Activated T-cell treated with anti-CD3 and anti-CD28 coated beads, Interleukin-2, amount 50 U/mL, for 72 hours (primary cell): ENCODE measurements at regions not wholly inside any gene's neighbourhood (a gene's known extent, or its start where the extent isn't known, plus 50 kb on each side); places are given as distances from the start of the nearest gene placed in this dataset.
A peak's percentile ranks its signal among the peaks of the same experiment; 100 is the strongest.

ENCODE experiments used
- ATAC-seq, 2 donors: fragments of 150-1000 bp; cut with Tn5 transposase; replicated peaks in 1 of 2; 2 replicates each; pipeline ENCODE4 v1.10.0; 2021; ENCODE audit warnings: moderate library complexity in 2 of 2, mild to moderate bottlenecking in 1 of 2
- DNase-seq, 2 donors: peaks; one replicate each; pipeline ENCODE4 v3.0.0; 2021 to 2022; ENCODE audit warnings: mixed read lengths in 1 of 2
- H3K27ac Mint-ChIP-seq: one replicate; pipeline ENCODE4 v1.8.0; 2022; ENCODE audit warnings: mild to moderate bottlenecking, moderate library complexity, mixed read lengths
- H3K27me3 Mint-ChIP-seq: one replicate; pipeline ENCODE4 v1.8.0; 2022; ENCODE audit warnings: low read depth, mixed read lengths
- H3K36me3 Mint-ChIP-seq, 2 donors: one replicate each; pipeline ENCODE4 v1.8.0; 2022; ENCODE audit warnings: mixed read lengths in 2 of 2, mild to moderate bottlenecking in 1 of 2; ENCODE audit not compliant: insufficient read depth in 2 of 2
- H3K4me1 Mint-ChIP-seq: one replicate; pipeline ENCODE4 v1.8.0; 2022; ENCODE audit warnings: low read depth, mixed read lengths
- H3K4me3 Mint-ChIP-seq, 2 donors: one replicate each; pipeline ENCODE4 v1.8.0; 2022; ENCODE audit warnings: mild to moderate bottlenecking in 2 of 2, mixed read lengths in 2 of 2, moderate library complexity in 2 of 2
- H3K9me3 Mint-ChIP-seq, 2 donors: one replicate each; pipeline ENCODE4 v1.8.0; 2022; ENCODE audit warnings: mixed read lengths in 2 of 2

GRCh38 chr7:118085000-118085399 is 99.0 kb upstream of the LSM8 start:
- Mint-ChIP-seq H3K36me3 (no peaks in the 10 kb centered on the region), H3K9me3 (peaks cover 0 to 2% of the 10 kb centered on the region in 2 donors), H3K27ac (no peak overlapping the region), H3K4me1 (peaks cover 16% of the 10 kb centered on the region), H3K27me3 (peaks cover 34% of the 10 kb centered on the region), H3K4me3 (no peak overlapping the region)
- DNase-seq (no peak), ATAC-seq (no peak)

- Mint-ChIP-seq H3K4me1 (peaks cover 7% of the 10 kb centered on the region), H3K9me3 (no peaks in the 10 kb centered on the region)
Observed at GRCh38 chr7:118087126-118087525, 96.8 kb upstream of the LSM8 start.

GRCh38 chr7:118094044-118094443 is 89.9 kb upstream of the LSM8 start:
- DNase-seq: no peak
- no peak for ATAC-seq
- Mint-ChIP-seq H3K9me3 (no peaks in the 10 kb centered on the region), H3K27me3 (peaks cover 11% of the 10 kb centered on the region), H3K36me3 (no peaks in the 10 kb centered on the region), H3K4me1 (no peaks in the 10 kb centered on the region), H3K27ac (no peak overlapping the region), H3K4me3 (no peak overlapping the region)

More at GRCh38 chr7:118087126-118087525, 96.8 kb upstream of the LSM8 start:
- H3K4me3 Mint-ChIP-seq: no peak overlapping the region
- H3K27ac Mint-ChIP-seq: no peak overlapping the region
- H3K27me3 Mint-ChIP-seq: peaks cover 28% of the 10 kb centered on the region
- H3K36me3 Mint-ChIP-seq: no peaks in the 10 kb centered on the region
- no peak for DNase-seq
- ATAC-seq: no peak

- H3K9me3 Mint-ChIP-seq: no peaks in the 10 kb centered on the region
- H3K4me3 Mint-ChIP-seq: no peak overlapping the region
- ATAC-seq (no peak), DNase-seq (no peak)
- H3K36me3 Mint-ChIP-seq: no peaks in the 10 kb centered on the region
- H3K27ac Mint-ChIP-seq: no peak overlapping the region
- no peaks in the 10 kb centered on the region for H3K27me3 Mint-ChIP-seq
- H3K4me1 Mint-ChIP-seq: no peaks in the 10 kb centered on the region
Observed at GRCh38 chr7:118104812-118105441, 79.0 kb upstream of the LSM8 start.

GRCh38 chr7:118109607-118110006 is 74.4 kb upstream of the LSM8 start:
- ATAC-seq (no peak), DNase-seq (no peak)
- H3K4me1 Mint-ChIP-seq: no peaks in the 10 kb centered on the region
- H3K27ac Mint-ChIP-seq: no peak overlapping the region
- no peak overlapping the region for H3K4me3 Mint-ChIP-seq
- no peaks in the 10 kb centered on the region for H3K27me3 Mint-ChIP-seq
- no peaks in the 10 kb centered on the region for H3K36me3 Mint-ChIP-seq
- H3K9me3 Mint-ChIP-seq: no peaks in the 10 kb centered on the region

GRCh38 chr7:118110178-118110925 is 73.6 kb upstream of the LSM8 start:
- no peaks in the 10 kb centered on the region for H3K9me3 Mint-ChIP-seq
- ATAC-seq: no peak
- H3K27me3 Mint-ChIP-seq: no peaks in the 10 kb centered on the region
- DNase-seq: no peak
- H3K36me3 Mint-ChIP-seq: no peaks in the 10 kb centered on the region
- no peak overlapping the region for H3K27ac Mint-ChIP-seq
- no peaks in the 10 kb centered on the region for H3K4me1 Mint-ChIP-seq
- H3K4me3 Mint-ChIP-seq: no peak overlapping the region

- Mint-ChIP-seq H3K4me3 (no peak overlapping the region), H3K27ac (no peak overlapping the region), H3K9me3 (no peaks in the 10 kb centered on the region), H3K4me1 (no peaks in the 10 kb centered on the region), H3K27me3 (no peaks in the 10 kb centered on the region), H3K36me3 (no peaks in the 10 kb centered on the region)
- ATAC-seq (peak in 1 of 2 donors; percentile 70), DNase-seq (peak in 1 of 2 donors; percentile 3)
Observed at GRCh38 chr7:118111347-118111746, 72.6 kb upstream of the LSM8 start.

- Mint-ChIP-seq H3K36me3 (no peaks in the 10 kb centered on the region), H3K4me3 (no peak overlapping the region), H3K27me3 (no peaks in the 10 kb centered on the region), H3K27ac (no peak overlapping the region), H3K9me3 (peaks cover 0 to 4% of the 10 kb centered on the region in 2 donors), H3K4me1 (no peaks in the 10 kb centered on the region)
- DNase-seq (no peak), ATAC-seq (no peak)
Observed at GRCh38 chr7:118114175-118114574, 69.8 kb upstream of the LSM8 start.

GRCh38 chr7:118129041-118129795 is 54.7 kb upstream of the LSM8 start:
- Mint-ChIP-seq H3K36me3 (peaks cover 2 to 3% of the 10 kb centered on the region in 2 donors), H3K4me1 (no peaks in the 10 kb centered on the region), H3K27me3 (peaks cover 2% of the 10 kb centered on the region), H3K9me3 (peaks cover 2 to 9% of the 10 kb centered on the region in 2 donors), H3K4me3 (no peak overlapping the region), H3K27ac (no peak overlapping the region)
- DNase-seq (no peak), ATAC-seq (no peak)

- Mint-ChIP-seq H3K9me3 (peaks cover 4 to 5% of the 10 kb centered on the region in 2 donors), H3K4me1 (no peaks in the 10 kb centered on the region), H3K27ac (no peak overlapping the region), H3K27me3 (peaks cover 13% of the 10 kb centered on the region), H3K4me3 (no peak overlapping the region), H3K36me3 (no peaks in the 10 kb centered on the region)
- no peak for DNase-seq
- ATAC-seq: no peak
Observed at GRCh38 chr7:118132764-118133163, 51.2 kb upstream of the LSM8 start.
